Retinal pigment epithelial cell (primary cell): ENCODE measurements at regions not wholly inside any gene's neighbourhood (a gene's known extent, or its start where the extent isn't known, plus 50 kb on each side); places are given as distances from the start of the nearest gene placed in this dataset.

Source experiments
- DNase-seq: peaks from one replicate; pipeline ENCODE4 v3.0.0-alpha.2; 2010; ENCODE audit warnings: low read depth
- H3K4me3 ChIP-seq: 2 replicates; pipeline ENCODE4 v1.5.1; 2011; ENCODE audit warnings: mild to moderate bottlenecking, low read length, control low read depth, moderate library complexity
- TF ChIP-seq, protein P1 (sequence below): conservative IDR thresholded peaks from 2 replicates; pipeline ENCODE4 v1.5.1; 2011; ENCODE audit warnings: low read depth, low read length, control low read depth, inconsistent platforms

DNA sequence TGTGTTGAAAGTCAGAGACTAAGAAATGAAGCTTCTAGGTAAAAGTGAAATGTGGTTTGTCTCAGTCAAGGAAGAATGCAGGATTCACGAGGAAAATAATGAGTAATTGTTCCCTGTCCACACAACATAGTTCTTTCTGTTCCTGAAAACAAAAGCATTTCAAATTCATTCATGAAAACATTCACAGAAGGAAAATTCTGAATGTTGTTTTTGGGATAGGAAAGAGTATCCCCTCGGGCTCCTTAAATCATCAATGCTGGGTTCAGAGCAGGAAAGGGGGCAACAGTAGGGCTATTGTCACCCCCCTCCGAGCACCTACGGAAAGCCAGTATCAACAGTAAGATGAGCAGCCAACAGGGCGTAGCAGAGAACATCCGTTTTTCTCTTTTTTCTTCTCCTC, 769.9 kb upstream of the ADAMTS16 start:
- H3K4me3 ChIP-seq, result no peak overlapping the region
- TF ChIP-seq, protein P1, sequence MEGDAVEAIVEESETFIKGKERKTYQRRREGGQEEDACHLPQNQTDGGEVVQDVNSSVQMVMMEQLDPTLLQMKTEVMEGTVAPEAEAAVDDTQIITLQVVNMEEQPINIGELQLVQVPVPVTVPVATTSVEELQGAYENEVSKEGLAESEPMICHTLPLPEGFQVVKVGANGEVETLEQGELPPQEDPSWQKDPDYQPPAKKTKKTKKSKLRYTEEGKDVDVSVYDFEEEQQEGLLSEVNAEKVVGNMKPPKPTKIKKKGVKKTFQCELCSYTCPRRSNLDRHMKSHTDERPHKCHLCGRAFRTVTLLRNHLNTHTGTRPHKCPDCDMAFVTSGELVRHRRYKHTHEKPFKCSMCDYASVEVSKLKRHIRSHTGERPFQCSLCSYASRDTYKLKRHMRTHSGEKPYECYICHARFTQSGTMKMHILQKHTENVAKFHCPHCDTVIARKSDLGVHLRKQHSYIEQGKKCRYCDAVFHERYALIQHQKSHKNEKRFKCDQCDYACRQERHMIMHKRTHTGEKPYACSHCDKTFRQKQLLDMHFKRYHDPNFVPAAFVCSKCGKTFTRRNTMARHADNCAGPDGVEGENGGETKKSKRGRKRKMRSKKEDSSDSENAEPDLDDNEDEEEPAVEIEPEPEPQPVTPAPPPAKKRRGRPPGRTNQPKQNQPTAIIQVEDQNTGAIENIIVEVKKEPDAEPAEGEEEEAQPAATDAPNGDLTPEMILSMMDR, result no peak
- no peak for DNase-seq

DNA sequence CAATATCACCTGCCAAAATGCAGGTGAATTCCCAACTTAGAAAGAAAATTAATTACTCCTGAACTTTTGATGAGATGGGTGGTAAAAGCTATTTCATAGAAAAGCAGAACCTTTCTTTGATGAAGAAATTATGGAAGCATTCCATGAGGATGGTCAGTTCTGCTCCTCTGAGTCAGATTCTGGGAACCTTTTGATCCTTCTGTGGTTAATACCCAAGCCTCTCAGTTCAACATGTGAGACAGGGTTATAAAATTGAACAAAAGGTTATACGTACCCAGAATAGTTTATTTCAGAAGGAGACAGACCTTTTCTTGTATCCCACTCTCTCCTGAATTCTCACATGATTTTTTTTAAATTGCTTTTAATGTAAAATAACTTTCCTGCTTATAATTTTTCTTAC, 767.6 kb upstream of the ADAMTS16 start:
- H3K4me3 ChIP-seq, result no peak overlapping the region
- TF ChIP-seq, protein P1, result no peak
- DNase-seq, result no peak

DNA sequence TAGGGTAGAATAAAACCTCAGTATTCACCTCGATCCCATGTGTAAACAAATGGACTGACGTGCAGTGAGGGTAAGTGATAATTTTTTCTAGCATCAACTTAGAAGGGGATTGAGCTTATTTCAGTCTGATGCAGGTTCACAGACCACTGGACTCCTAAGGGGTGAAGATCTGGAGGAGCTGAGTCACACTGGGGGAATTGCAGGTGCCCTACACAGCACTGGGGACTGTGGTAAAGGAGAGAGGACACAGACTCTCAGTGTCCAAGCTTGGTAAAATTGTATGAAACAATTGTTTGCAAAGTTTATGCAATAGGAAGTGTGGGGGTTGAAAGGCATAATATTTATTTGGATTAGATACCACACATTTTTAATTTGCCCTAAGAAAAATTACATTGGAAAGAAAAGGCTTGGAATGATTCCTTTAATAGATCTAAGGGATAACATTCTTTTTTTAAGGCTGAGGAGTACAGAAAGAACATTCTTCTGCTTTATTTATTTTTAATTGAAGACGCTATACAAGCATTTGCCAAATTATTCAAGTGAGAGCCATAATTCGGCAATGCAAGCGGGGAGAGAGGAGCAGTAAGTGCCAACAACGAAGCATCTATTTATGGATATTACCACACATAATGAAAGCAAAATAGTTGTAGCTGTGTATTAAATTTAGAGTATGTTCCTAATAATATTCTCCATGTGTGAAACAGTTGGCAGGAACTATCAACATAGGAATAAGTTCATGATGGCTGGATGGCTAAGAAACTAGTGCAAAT, 766.9 kb upstream of the ADAMTS16 start:
- TF ChIP-seq, protein P1, result no peak
- H3K4me3 ChIP-seq, result no peak overlapping the region
- no peak for DNase-seq

DNA sequence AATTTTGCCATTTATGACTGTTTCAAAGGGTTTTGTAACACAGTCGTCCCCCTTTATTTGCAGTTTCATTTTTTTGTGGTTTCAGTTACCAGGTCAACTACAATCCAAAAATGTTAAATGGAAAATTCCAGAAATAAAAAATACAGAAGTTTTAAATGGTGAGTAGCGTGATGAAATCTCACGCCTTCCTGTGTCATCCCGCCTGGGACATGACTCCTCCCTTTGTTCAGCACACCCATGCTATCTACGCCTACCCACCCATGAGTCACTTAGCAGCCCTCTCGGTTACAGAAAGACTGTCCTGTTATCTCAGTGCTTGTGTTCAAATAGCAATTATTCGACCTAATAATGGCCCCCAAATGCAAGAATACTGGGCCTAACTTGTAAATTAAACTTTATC, 765.3 kb upstream of the ADAMTS16 start:
- TF ChIP-seq, protein P1, result no peak
- no peak for DNase-seq
- no peak overlapping the region for H3K4me3 ChIP-seq

DNA sequence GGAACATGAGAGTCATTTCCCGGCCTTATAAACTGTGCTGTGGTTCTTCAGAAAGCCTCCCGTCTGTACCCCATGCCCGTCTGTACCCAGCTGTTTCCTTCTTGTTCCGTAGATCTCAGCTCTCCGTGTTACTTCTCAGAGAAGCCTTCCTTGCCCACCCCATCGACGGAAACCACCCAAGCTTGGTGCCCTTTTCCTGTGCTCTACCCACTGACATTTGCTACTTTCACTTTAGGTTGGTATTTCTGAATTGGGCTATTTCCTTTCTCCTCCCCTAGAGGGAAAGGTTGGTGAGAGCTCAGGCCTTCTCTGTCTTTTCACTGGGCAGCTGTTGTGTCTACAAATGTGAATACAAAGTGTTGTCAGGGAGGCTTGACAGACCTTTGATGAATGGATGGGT, 764.5 kb upstream of the ADAMTS16 start:
- no peak for DNase-seq
- TF ChIP-seq, protein P1, result no peak
- no peak overlapping the region for H3K4me3 ChIP-seq

DNA sequence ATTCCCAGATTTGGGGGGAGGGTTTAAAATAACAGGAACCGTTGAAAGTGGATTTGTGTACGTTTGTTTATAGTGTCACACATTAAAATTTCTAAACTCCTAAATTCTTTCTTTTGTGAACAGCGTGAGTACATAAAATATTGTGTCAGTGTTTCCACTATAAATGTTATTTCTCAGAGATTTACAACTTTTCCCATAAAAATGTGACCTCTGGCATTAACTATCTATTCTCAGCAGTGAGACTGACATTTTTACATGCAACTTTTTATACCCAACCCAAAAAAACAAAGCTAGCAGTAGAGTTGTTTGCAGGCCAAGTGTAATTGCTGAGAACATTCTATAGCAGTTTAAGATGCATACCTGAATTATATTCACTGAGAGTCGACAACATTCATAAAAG, 757.0 kb upstream of the ADAMTS16 start:
- TF ChIP-seq, protein P1, result no peak
- H3K4me3 ChIP-seq, result no peak overlapping the region
- DNase-seq, result no peak

DNA sequence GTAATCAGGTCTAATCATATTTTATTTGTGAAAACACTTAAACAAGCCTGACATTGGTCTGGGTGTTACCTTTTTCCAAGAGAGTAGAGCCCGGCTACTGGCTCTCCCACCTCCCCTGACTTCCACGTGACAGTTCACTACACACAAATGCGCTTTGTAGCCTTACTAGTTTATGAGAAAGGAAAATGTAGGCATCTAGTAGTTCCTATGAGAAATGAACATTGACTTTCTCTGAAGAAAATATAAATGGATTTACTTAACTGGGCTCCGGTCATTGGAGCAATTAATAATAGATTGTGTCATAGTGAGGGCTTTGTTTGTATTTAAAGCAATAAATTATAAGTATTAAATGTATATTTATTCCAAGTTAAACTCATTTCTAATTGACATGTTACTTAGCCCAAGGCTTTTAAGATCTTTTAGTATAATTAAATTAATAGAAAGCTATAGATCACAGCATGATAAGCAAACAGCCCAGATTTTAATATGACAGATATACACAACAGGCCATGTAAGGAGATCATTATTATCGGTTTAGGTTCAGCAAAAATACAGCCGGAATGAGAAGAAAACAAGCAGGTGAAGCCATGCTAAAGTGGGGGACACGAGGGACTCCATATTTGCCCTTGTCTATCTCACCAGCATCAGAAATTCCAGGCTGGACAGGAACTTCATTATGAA, 756.5 kb upstream of the ADAMTS16 start:
- no peak overlapping the region for H3K4me3 ChIP-seq
- TF ChIP-seq, protein P1, result no peak
- DNase-seq, result no peak
